G401 (cell line): ENCODE measurements at regions not wholly inside any gene's neighbourhood (a gene's known extent, or its start where the extent isn't known, plus 50 kb on each side); places are given as distances from the start of the nearest gene placed in this dataset.
"Not testable (repeated sequence)": the region's sequence is repeated elsewhere in the genome, so short reads cannot be mapped to it uniquely, and the experiment has no call there.

ENCODE experiments used
- DNase-seq: peaks from one replicate; pipeline ENCODE4 v3.0.0-alpha.2; 2015; ENCODE audit warnings: low spot score
- in situ Hi-C: cut with HindIII; loops from 2 replicates; pipeline ENCODE4 v1.10.0; 2016; ENCODE audit warnings: low sequenced_read_pairs, mixed read lengths

DNA sequence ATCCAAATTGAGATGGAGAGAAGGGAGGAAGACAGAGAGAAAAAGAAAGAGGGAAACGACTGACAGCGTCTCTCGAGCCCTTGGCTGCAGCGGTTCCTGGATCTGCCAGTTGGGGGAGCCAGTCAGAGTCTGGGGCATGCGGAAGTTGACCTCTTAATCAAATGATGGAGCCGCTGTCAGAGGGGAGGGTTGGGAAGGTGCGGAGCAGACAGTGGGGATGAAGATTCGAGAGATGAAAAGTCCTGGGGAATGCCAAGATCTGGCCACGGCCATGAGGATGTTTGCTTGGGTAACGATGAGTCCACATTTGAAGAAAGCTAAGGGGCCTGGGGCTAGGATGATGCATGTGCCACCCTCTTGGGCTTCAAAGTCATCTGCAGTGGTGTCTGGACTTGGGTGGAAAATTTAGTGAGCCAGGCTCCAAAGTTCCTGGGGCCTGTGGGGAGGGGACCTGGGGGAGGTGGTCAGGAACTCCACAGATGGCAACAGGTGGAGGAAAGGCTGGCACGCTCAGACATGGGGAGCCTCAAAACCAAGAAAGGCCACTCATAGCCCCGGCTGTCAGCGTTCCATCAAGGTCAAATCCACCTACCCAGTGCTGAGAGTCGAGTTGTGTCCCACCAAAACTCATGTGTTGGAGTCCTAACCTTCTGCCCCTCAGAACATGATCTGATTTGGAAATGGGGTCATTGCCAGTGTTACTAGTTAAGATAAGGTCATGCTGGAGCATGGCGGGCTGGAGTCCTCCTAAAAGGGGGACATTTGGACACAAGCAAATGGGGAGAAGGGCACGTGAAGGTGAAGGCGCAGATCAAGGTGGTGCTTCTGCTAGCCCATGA lies 200.1 kb downstream of the NDUFA10 start:
- no peak for DNase-seq
- in situ Hi-C loops = no loop called here

DNA sequence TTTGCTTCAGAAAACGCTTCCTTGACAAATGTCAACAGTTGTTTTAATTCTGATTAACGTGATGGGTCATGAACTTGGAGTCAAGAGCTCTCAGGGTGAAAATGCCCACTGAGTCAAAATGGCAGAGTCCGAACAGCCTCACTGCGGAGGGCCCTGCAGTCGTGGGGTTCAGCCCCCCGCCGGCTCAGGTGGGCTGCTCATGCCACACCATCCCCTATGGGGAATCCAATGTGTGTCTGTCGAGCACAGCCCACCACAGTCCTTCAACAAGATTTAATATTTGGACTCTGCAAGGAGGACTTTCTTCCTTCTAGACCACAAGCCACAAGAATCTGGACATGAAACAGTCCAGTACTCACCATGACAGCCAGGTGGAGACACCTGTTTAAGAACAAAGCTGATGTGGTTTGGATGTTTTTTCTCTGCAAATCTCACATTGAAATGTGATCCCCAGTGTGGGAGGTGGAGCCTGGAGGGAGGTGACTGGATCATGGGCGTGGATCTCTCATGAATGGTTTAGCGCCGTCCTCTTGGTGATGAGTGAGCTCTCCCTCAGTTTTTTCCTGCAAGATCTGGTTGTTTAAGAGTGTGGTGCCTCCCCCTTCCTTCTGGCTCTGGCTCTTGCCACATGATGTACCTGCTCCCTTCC lies 201.0 kb downstream of the NDUFA10 start:
- DNase-seq = peak; percentile 14
- in situ Hi-C loops = no loop called here

DNA sequence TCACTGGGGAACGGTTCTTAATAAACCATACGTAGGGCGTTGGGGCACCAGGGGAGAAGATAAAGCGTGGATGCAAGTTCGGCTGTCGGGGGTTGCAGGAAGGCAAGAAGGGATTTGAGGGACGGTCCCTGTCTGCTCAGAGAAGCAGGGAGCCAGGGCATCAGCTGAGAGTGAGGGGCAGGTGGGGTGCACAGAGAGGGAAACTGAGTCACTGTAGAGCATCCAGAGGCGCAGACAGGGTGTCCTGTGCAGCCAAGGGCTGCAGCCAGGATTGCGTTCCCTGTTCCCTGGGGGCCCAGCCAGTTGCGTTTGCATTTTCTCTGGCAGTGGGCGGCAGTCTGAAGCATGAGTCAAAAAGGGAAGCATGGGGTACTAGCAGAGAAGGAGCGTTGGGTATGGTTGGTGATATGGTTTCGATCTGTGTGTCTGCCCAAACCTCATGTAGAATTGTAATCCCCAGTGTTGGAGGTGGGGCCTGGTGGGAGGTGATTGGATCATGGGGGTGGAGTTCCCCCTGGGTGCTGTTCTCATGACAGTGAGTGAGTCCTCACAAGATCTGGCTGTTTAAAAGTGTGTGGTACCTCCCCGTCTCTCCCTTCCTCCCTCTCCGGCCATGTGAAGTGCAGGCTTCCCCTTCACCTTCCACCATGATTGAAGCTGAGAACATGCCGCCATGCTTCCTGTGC lies 202.9 kb downstream of the NDUFA10 start:
- no peak for DNase-seq
- in situ Hi-C loops = no loop called here

DNA sequence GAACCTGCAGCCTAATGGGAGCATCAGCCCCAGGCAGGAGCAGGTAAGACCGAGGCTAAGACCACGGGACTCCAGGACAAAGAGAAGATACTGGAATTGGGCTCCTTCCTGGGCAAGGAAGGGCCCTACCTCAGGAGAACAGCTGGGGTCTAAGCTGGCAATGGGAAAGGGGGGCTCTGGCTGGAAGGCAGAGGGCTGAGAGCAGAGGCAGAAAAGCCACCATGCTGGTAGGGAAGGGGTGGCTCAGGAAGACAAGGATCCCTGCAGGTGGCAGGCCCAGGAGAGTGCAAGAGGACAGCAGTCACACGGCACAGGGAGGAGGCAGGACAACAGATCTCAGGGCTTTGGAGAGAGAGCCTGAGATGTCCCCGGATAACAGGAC lies 203.5 kb downstream of the NDUFA10 start:
- no peak for DNase-seq

DNA sequence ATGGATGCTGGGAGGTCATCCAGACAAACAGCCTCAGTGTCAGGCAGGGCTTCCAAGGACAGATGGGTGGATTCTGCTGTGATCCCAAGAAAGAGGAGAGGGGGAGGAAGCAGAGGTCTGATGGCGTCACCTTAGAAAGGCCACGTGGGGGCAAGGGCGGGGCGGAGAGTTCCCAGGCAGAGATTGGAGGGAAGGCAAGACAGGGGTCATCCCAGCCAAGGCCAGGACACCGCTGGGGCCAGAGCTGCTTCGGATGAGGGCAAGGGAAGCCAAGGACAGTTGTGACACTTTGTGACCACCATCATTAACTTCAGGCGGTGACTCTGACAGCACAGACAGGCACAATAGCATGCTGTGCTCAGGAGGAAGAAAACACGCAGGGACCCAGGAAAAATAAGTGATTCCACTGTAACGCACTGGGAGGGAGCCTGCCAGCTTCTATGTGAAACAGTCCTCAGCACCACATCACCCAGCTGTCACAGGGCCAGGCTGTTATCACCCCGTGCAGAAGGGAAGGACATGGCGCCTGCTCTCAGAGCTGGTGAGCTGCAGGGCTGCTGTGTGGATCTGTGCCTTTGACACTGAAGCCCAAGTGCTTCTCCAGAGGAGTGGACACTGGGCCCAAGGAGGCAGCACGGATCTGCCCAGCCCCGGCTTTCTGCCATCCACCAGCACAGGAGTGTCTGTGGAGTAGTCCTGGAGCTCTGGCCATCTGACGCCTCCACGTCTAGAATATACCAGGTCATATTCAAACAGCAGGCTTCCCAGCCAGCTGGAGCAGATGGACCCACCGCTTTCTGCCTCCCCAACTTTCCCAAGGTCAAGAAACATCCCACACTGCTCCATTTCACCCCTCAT lies 204.1 kb downstream of the NDUFA10 start:
- DNase-seq = no peak
- in situ Hi-C loops = no loop called here

More for the DNA sequence above, 203.5 kb downstream of the NDUFA10 start:
- in situ Hi-C loops = no loop called here

DNA sequence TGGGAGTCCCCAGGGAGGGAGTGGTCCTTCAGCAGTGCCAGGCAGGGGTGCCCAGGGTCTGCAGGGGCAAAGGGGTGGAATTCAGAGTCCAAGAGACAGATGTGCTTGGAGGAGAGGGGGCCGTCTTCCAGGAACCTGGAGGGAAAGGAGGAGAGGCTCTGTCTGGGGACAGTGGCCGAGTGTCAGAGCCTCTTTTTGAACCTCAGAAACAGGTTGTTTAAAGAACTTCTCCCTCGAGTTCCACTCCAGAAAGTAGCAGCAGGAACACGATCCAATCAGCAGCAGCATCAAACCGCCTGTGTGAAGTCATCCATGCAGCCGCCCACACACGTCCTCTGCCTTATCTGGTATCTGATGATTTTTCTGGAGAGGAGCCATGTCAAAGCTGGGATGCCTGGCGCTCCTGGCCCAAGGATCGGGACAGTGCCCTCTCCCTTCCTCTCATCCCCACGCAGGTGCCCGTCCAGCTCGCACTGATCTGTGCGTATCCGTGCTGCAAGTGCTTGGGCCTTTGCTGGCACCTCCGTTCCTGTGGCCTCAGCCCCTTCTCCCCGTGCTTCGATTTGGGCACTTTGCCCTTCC lies 205.1 kb downstream of the NDUFA10 start:
- in situ Hi-C loops = no loop called here
- no peak for DNase-seq

DNA sequence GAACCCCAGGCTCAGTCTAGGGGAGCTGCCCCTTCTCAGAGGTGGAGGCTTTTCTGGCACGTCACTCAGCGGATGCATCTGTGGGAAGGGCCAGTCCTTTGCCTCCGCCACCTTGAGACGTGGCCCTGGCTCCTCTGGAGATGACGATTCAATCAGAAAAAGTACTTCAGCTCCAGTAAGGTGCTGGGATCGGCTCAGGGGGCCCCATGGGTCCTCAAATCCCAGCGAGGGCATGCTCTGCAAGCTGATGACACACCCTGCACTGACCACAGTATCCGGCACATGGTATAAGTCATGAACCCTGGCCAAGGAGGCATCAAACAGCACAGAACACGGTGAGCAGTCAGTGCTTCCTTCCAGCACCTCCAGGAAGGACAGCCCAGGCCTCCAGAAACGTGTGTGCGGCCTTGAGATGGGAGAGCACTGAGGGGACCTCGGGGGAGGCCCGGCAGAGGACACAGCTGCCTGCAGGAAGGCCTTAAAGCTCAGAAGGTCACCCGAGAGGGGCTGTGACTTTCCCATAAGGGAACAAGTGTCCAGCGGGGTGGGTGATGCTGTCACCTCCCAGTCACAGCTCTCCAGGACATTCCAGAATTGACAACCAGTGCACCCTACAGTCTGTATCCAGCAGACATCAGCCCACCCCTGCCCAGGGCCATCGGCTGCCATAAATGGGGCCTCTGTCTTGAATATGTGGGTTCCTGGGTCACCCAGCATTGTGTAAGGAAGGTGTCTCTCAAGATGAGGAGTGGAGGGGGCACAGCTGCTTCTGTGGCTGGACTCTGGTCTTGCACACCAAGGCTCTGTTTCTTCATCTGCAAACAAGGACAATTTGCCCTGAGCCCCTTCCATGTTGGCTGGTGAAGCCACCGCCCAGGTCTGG lies 205.8 kb downstream of the NDUFA10 start:
- in situ Hi-C loops = no loop called here
- no peak for DNase-seq

DNA sequence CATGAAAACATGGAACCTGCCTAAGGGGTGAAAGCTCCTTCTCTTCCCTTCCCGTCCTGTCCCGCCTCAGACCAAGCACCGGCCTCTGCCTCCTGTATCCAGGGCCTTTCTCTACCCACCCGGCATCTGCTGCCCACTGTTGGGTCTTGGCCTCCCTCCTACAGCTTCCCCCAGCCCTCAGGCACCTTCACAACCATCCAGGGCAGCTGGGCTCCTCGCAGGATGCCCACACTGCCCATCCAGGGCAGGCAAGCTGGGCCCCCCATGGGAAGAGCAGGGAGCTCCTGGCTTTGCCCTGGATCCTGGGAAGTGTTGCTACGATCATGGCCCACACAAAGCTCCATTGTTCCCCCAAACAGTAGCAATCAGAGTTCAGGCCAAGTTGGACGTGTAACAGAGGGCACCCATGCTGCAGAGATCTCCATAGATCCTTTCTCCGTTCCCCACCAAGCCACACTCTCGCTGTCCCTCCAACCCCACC lies 206.6 kb downstream of the NDUFA10 start:
- DNase-seq = no peak
- in situ Hi-C loops = no loop called here

DNA sequence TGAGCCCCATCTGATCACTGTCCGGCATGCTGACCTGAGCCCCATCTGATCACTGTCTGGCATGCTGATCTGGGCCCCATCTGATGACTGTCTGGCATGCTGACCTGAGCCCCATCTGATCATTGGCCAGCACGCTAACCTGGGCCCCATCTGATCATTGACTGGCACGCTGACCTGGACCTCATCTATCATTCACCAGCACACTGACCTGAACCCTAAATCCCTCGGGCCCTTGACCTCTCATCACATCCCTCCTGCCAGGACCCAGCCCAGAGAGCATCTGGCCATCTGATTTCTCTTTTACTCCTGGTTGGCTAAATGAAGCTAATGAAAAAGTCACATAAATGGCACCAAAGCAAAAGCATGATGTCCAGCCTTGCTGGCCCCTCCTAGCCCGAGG lies 207.1 kb downstream of the NDUFA10 start:
- in situ Hi-C loops = no loop called here
- DNase-seq = no peak

DNA sequence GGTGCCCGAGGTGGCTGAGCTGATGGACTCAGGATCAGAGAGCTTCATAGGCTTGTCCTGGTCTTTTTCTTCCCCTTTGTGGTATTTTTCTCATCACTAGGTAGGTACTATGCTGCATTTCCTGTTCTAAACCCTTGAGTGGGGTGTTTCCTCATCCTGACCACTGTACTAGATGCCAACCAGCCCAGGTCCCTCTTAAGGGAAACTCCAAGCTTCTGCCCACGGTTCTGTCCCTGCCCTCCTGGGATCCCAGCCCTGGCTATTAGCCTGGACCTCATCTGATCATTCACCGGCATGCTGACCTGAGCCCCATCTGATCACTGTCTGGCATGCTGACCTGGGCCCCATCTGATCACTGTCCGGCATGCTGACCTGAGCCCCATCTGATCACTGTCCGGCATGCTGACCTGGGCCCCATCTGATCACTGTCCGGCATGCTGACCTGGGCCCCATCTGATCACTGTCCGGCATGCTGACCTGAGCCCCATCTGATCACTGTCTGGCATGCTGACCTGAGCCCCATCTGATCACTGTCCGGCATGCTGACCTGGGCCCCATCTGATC lies 207.6 kb downstream of the NDUFA10 start:
- in situ Hi-C loops, DNase-seq: not testable (repeated sequence)

DNA sequence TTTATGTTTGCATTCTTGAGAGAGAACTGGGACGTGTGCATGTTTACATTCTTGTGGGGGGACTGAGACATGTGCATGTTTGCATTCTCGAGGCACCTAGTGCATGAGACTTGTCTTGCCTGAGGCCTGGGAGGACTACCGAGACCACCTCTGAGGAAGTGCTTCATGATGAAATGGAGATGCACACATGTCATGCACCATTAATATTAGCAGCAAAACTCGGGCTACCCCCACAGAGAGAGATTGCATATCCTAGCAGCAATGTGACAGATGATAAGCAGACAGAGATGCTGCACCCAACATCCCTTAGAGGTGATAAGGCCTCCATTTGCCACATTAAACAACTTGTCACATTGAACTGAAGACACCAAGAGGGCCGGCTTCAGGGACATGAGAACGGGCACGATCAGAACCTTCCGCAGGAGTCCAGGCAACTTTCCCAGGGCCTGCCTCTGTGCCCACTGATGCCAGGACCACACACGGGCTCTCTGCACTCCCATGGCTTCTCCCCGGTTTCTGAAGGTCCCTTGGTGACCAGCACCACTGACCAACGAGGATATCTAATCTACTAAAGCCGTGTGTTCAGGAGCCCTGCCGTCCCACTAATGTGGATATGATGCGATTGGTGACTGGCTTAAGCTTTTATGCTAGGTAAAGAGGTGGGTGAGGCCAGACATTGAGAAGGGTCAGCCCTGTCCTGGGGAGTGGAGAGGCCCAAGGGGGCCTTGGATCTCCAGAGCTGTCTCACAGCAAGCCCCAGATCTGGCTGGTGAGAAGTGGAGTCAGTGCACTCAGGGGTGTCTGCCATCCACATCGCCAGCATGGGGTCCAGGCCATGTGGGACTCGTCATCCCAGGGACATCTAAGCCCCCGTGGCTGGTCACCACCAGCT lies 208.3 kb downstream of the NDUFA10 start:
- in situ Hi-C loops = no loop called here
- no peak for DNase-seq

DNA sequence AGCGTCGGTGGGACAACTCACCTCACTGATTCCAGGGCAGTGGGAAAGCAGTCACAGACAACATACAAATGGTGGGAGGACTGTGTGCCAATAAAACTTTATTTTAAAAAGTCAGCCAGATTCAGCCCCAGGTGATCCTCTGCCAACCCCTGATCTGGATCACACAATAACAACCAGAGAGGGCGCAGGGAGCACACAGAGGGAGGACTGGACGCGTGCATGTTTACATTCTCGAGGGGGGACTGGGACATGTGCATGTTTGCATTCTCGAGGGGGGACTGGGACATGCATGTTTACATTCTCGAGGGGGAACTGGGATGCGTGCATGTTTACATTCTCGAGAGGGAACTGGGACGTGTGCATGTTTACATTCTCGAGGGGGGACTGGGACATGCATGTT lies 209.5 kb downstream of the NDUFA10 start:
- in situ Hi-C loops = no loop called here
- DNase-seq = no peak

DNA sequence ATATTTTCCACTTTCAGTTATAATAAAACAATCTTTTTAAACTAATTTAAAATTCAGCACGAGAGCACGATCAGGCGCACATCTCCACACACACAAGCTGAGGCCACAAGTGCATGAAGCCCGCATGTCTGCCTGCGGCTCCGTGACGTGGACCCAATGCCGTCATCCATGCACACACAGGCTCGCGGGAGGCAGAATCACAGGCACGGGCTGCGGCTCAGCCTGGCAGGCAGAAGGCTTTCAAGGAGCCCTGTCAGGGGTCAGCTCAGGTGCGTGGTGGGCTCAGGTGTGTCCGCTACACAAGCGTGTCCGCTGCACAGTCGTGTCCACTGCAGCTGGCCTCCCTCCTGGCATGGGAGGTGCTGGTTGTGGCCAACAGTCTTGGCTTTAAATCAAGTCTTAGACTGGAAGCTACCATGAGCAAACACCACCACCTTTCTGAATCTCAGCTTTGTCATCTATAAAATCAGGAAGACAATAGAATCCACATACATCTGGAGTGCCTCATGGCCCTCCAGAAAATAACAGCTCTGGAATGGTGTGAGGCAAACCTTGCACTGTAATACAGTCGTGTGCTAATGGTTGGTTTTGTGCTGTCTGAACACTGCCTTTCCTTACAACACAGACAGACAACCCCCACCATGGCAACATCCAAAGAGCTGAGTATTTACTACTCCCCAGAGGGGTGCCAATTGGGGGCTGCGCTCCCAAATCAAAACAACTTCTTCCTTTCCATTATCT lies 210.1 kb downstream of the NDUFA10 start:
- in situ Hi-C loops = no loop called here
- no peak for DNase-seq

DNA sequence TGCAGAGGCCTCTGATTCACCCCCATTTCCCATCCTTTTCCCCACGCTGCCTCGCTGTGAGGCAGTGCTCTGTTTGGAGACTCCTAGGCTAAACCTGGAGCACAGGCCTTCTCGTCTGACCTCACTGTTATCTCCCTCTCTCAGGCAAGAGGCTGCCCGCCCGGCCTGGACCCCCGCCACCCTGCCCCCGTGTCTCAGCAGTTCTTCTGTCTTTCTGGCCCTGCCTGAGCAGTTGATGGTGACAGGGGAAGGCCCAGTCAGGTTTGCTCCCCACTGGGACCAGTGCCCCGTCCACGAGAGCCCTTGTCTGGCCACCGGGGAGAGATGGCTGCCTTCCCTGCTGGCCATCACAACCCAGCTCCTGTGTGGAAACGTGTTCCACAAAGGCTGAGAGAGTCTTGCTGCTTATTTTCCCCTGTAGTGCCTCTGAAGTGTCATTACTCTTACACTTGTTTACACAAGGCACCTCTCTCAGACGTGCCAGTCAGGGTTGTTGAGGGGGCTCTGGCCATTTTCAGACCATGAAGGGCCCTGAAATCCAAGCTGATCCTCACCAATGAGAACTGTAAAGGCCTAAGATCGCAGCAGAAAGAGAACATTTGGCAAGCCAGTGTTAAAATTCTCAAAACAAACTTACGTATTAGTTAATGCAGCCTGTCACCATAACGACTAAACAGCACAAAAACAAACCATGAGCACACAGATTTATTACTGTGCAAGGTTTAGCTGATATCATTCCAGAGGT lies 210.9 kb downstream of the NDUFA10 start:
- no peak for DNase-seq
- in situ Hi-C loops = no loop called here

DNA sequence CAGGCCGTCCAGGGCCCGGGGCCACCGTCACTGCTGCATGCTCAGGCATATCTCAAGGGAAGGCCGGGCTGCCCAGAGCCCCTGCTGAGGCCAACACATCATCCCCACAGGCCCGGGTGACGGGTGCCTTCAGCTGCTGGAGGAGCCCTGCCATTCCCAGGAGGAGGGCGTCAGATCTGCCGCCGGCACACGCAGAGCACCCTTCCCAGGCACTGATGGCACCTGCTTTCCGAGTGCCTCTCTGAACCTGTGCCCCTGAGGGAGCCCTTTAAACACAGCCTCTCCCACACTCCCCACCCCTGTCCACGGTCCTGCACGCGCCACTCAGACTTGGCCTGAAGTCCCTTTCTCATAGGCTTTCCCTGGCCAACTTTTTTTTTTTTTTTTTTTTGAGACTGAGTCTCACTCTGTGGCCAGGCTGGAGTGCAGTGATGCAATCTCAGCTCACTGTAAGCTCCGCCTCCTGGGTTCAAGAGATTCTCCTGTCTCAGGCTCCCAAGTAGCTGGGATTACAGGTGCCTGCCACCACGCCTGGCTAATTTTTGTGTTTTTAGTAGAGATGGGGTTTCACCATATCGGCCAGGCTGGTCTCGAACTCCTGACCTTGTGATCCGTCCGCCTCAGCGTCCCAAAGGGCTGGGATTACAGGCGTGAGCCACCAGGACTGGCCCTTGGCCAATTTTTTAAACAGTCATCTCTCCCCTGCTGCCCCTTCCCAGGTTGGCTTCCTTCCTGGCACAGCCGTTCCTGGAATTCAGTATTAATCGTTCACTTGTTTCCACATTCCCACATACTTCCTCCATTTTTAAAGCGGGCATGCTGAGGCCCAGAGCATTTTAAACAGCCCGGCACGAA lies 211.7 kb downstream of the NDUFA10 start:
- DNase-seq = no peak
- in situ Hi-C loops = no loop called here
